Neural cell (in vitro differentiated cells): ENCODE measurements at regions not wholly inside any gene's neighbourhood (a gene's known extent, or its start where the extent isn't known, plus 50 kb on each side); places are given as distances from the start of the nearest gene placed in this dataset.

Experiments
- H2AFZ ChIP-seq: fragments of 200-600, 300-800 bp; sonication (generic), shearing (Covaris generic); 2 replicates; pipeline ENCODE4 v1.6.0; 2014; ENCODE audit warnings: low read depth, mild to moderate bottlenecking, antibody characterized with exemption, low read length, moderate library complexity
- H3F3A ChIP-seq: fragments of 200-600 bp; shearing (Covaris generic); 2 replicates; pipeline ENCODE4 v1.6.1; 2016; ENCODE audit warnings: mild to moderate bottlenecking, moderate library complexity, mixed read lengths, antibody characterized with exemption, low read length; ENCODE audit not compliant: insufficient read depth, poor library complexity, severe bottlenecking
- H3K27ac ChIP-seq: fragments of 200-600, 300-800 bp; sonication (generic), shearing (Covaris generic); 2 replicates; pipeline ENCODE4 v1.5.1; 2014; ENCODE audit warnings: mild to moderate bottlenecking, low read length, moderate library complexity
- H3K27me3 ChIP-seq: fragments of 300-800, 200-600 bp; sonication (generic), shearing (Covaris generic); 2 replicates; pipeline ENCODE4 v1.6.0; 2014; ENCODE audit warnings: mild to moderate bottlenecking, low read depth, low read length, moderate library complexity; ENCODE audit not compliant: insufficient read depth
- H3K36me3 ChIP-seq: fragments of 300-800, 200-600 bp; sonication (generic), shearing (Covaris generic); 2 replicates; pipeline ENCODE4 v1.5.1; 2014; ENCODE audit warnings: mild to moderate bottlenecking, antibody characterized with exemption, low read length, moderate library complexity; ENCODE audit not compliant: insufficient read depth
- H3K4me2 ChIP-seq: fragments of 300-800, 200-600 bp; sonication (generic), shearing (Covaris generic); 2 replicates; pipeline ENCODE4 v1.6.0; 2014; ENCODE audit warnings: mild to moderate bottlenecking, low read length
- H3K4me3 ChIP-seq: fragments of 300-800, 200-600 bp; sonication (generic), shearing (Covaris generic); 2 replicates; pipeline ENCODE4 v1.5.1; 2014; ENCODE audit warnings: mild to moderate bottlenecking, low read length, moderate library complexity
- H3K79me2 ChIP-seq: fragments of 200-600 bp; shearing (Covaris generic); replicated peaks from 2 replicates; pipeline ENCODE4 v1.6.0; 2014; ENCODE audit warnings: mild to moderate bottlenecking, low read length, moderate library complexity; ENCODE audit not compliant: insufficient read depth
- H3K9ac ChIP-seq: fragments of 300-800, 200-600 bp; sonication (generic), shearing (Covaris generic); 2 replicates; pipeline ENCODE4 v1.6.1; 2016; ENCODE audit warnings: mild to moderate bottlenecking, low read length, mixed read lengths
- H3K9me2 ChIP-seq: fragments of 200-600 bp; shearing (Covaris generic); 2 replicates; pipeline ENCODE4 v1.6.1; 2016; ENCODE audit warnings: mild to moderate bottlenecking, low read length, mixed read lengths; ENCODE audit not compliant: insufficient read depth
- H3K9me3 ChIP-seq: fragments of 200-600, 300-800 bp; sonication (generic), shearing (Covaris generic); 2 replicates; pipeline ENCODE4 v1.6.1; 2016; ENCODE audit warnings: mild to moderate bottlenecking, mixed run types, low read length, moderate library complexity, mixed read lengths
- H4K20me1 ChIP-seq: fragments of 200-600 bp; shearing (Covaris generic); 2 replicates; pipeline ENCODE4 v1.6.1; 2016; ENCODE audit warnings: mild to moderate bottlenecking, mixed run types; ENCODE audit not compliant: insufficient read depth
- CTCF ChIP-seq: fragments of 450-650 bp; IDR thresholded peaks from 2 replicates; pipeline ENCODE4 v1.5.1; 2014; ENCODE audit warnings: antibody characterized with exemption, mild to moderate bottlenecking, moderate library complexity; ENCODE audit not compliant: poor library complexity, severe bottlenecking
- EP300 ChIP-seq: fragments of 450-650 bp; conservative IDR thresholded peaks from 2 replicates; pipeline ENCODE4 v1.6.1; 2014; ENCODE audit warnings: antibody characterized with exemption, mild to moderate bottlenecking, moderate library complexity; ENCODE audit not compliant: poor library complexity, severe bottlenecking
- EZH2 ChIP-seq: fragments of 200-600, 300-800 bp; shearing (Covaris generic), sonication (generic); IDR thresholded peaks from 2 replicates; pipeline ENCODE4 v1.6.1; 2014; ENCODE audit warnings: antibody characterized with exemption, low read length, borderline replicate concordance, mild to moderate bottlenecking; ENCODE audit not compliant: insufficient read depth, poor library complexity, severe bottlenecking
- MXI1 ChIP-seq: fragments of 450-650 bp; conservative IDR thresholded peaks from 2 replicates; pipeline ENCODE4 v1.6.1; 2014; ENCODE audit warnings: antibody characterized with exemption, mild to moderate bottlenecking; ENCODE audit not compliant: poor library complexity, severe bottlenecking
- POLR2AphosphoS5 ChIP-seq: IDR thresholded peaks from 2 replicates; pipeline ENCODE4 v1.6.1; 2012
- RAD21 ChIP-seq: fragments of 450-650 bp; conservative IDR thresholded peaks from 2 replicates; pipeline ENCODE4 v1.6.1; 2014; ENCODE audit warnings: antibody characterized with exemption, mild to moderate bottlenecking, moderate library complexity
- REST ChIP-seq: IDR thresholded peaks from 2 replicates; pipeline ENCODE4 v1.6.1; 2012; ENCODE audit warnings: borderline replicate concordance
- SMC3 ChIP-seq: fragments of 450-650 bp; conservative IDR thresholded peaks from 2 replicates; pipeline ENCODE4 v1.6.1; 2014; ENCODE audit warnings: antibody characterized with exemption, mild to moderate bottlenecking, moderate library complexity; ENCODE audit not compliant: poor library complexity
- TAF1 ChIP-seq: IDR thresholded peaks from 2 replicates; pipeline ENCODE4 v1.6.1; 2012; ENCODE audit warnings: low read depth

GRCh38 chr10:83698899-83699298 lies 440.4 kb upstream of the GHITM start:
- Histone ChIP-seq H3K36me3 (no peaks in the 10 kb centered on the region), H3F3A (no peaks in the 10 kb centered on the region), H3K4me2 (no peak overlapping the region), H3K79me2 (no peaks in the 10 kb centered on the region), H3K27ac (no peak overlapping the region), H3K27me3 (no peaks in the 10 kb centered on the region), H3K9me3 (no peaks in the 10 kb centered on the region), H3K9ac (no peak overlapping the region), H2AFZ (no peak overlapping the region), H3K9me2 (no peaks in the 10 kb centered on the region), H3K4me3 (no peak overlapping the region), H4K20me1 (no peaks in the 10 kb centered on the region)
- no peak for TF ChIP-seq TAF1
- TF ChIP-seq SMC3 = no peak
- no peak for TF ChIP-seq REST
- TF ChIP-seq EZH2 = no peak
- TF ChIP-seq POLR2AphosphoS5 = no peak
- TF ChIP-seq EP300 = no peak
- TF ChIP-seq MXI1 = no peak
- TF ChIP-seq RAD21 = no peak
- no peak for TF ChIP-seq CTCF

GRCh38 chr10:83701799-83702198 lies 437.5 kb upstream of the GHITM start:
- Histone ChIP-seq H3K36me3 (no peaks in the 10 kb centered on the region), H3F3A (no peaks in the 10 kb centered on the region), H3K4me2 (no peak overlapping the region), H3K4me3 (no peak overlapping the region), H3K79me2 (no peaks in the 10 kb centered on the region), H2AFZ (no peak overlapping the region), H3K27ac (no peak overlapping the region), H3K27me3 (no peaks in the 10 kb centered on the region), H4K20me1 (no peaks in the 10 kb centered on the region), H3K9me3 (no peaks in the 10 kb centered on the region), H3K9me2 (no peaks in the 10 kb centered on the region), H3K9ac (no peak overlapping the region)
- TF ChIP-seq EZH2 (no peak), MXI1 (no peak), RAD21 (no peak), SMC3 (no peak), EP300 (no peak), CTCF (no peak), TAF1 (no peak), REST (no peak), POLR2AphosphoS5 (no peak)
